ENCODE measurements at regions not wholly inside any gene's neighbourhood (a gene's known extent, or its start where the extent isn't known, plus 50 kb on each side); places are given as distances from the start of the nearest gene placed in this dataset.

GRCh38 chr1:243996223-243996622, 54.9 kb upstream of the ZBTB18 start:
- Histone ChIP-seq H3K27me3 (no peaks in the 10 kb centered on the region), H3K27ac (no peak overlapping the region), H3K4me3 (no peak overlapping the region), H3K4me1 (no peaks in the 10 kb centered on the region), H3K36me3 (no peaks in the 10 kb centered on the region), H3K9me3 (peaks cover 0 to 3% of the 10 kb centered on the region in 2 donors)
- ATAC-seq (no peak), DNase-seq (no peak)
- no peak for TF ChIP-seq CTCF (IDR thresholded peaks at IDR 0.05)
- intact Hi-C loops (cut with DNase I), result no loop called here

GRCh38 chr1:243991650-243992049, 59.4 kb upstream of the ZBTB18 start:
- no peak overlapping the region for H3K27ac ChIP-seq
- H3K4me3 ChIP-seq, result no peak overlapping the region
- no peaks in the 10 kb centered on the region for H3K36me3 ChIP-seq
- H3K9me3 ChIP-seq, result peaks cover 0 to 10% of the 10 kb centered on the region in 2 donors
- DNase-seq, result no peak
- intact Hi-C loops (cut with DNase I), result no loop called here
- ATAC-seq, result no peak
- TF ChIP-seq CTCF (IDR thresholded peaks at IDR 0.05), result no peak
- H3K27me3 ChIP-seq, result no peaks in the 10 kb centered on the region
- no peaks in the 10 kb centered on the region for H3K4me1 ChIP-seq

- Histone ChIP-seq H3K4me3 (no peak overlapping the region), H3K27ac (no peak overlapping the region), H3K27me3 (no peaks in the 10 kb centered on the region), H3K4me1 (no peaks in the 10 kb centered on the region), H3K9me3 (peaks cover 0 to 2% of the 10 kb centered on the region in 2 donors), H3K36me3 (no peaks in the 10 kb centered on the region)
- ATAC-seq (no peak), DNase-seq (no peak)
- no peak for TF ChIP-seq CTCF (IDR thresholded peaks at IDR 0.05)
- intact Hi-C loops (cut with DNase I), result no loop called here
These were observed 66.3 kb upstream of the ZBTB18 start for GRCh38 chr1:243984788-243985187.

- no peaks in the 10 kb centered on the region for H3K27me3 ChIP-seq
- intact Hi-C loops (cut with DNase I), result no loop called here
- H3K27ac ChIP-seq, result no peak overlapping the region
- no peak for TF ChIP-seq CTCF (IDR thresholded peaks at IDR 0.05)
- ATAC-seq, result no peak
- H3K4me1 ChIP-seq, result no peaks in the 10 kb centered on the region
- H3K9me3 ChIP-seq, result no peaks in the 10 kb centered on the region
- H3K36me3 ChIP-seq, result no peaks in the 10 kb centered on the region
- no peak overlapping the region for H3K4me3 ChIP-seq
- DNase-seq, result no peak
These were observed 68.5 kb upstream of the ZBTB18 start for GRCh38 chr1:243982447-243983018.

GRCh38 chr1:243980471-243980870, 70.6 kb upstream of the ZBTB18 start:
- H3K9me3 ChIP-seq, result no peaks in the 10 kb centered on the region
- DNase-seq (no peak), ATAC-seq (no peak)
- H3K36me3 ChIP-seq, result no peaks in the 10 kb centered on the region
- no peak for TF ChIP-seq CTCF (IDR thresholded peaks at IDR 0.05)
- intact Hi-C loops (cut with DNase I), result no loop called here
- H3K27me3 ChIP-seq, result no peaks in the 10 kb centered on the region
- H3K27ac ChIP-seq, result no peak overlapping the region
- H3K4me3 ChIP-seq, result no peak overlapping the region
- no peaks in the 10 kb centered on the region for H3K4me1 ChIP-seq
